ENCODE measurements at regions not wholly inside any gene's neighbourhood (a gene's known extent, or its start where the extent isn't known, plus 50 kb on each side); places are given as distances from the start of the nearest gene placed in this dataset.

- no peaks in the 10 kb centered on the region for H3K9me3 ChIP-seq (ENCODE audit: control insufficient read depth, insufficient read depth, low read depth, low read length)
- H3K4me1 ChIP-seq (ENCODE audit: control insufficient read depth, insufficient read depth, low read length), result no peaks in the 10 kb centered on the region
- no peak overlapping the region for H3K4me3 ChIP-seq (ENCODE audit: low read depth in 2 of 2, low read length in 2 of 2)
- CTCF ChIA-PET, result no interaction called here
- H3K36me3 ChIP-seq (ENCODE audit: control insufficient read depth, insufficient read depth, low read length), result no peaks in the 10 kb centered on the region
- ATAC-seq, result no peak
- DNase-seq (ENCODE audit: low read depth, low spot score), result no peak
- no peak overlapping the region for H3K27ac ChIP-seq (ENCODE audit: low read length)
- intact Hi-C loops (cut with micrococcal nuclease; ENCODE audit: unreplicated experiment) (no loop called here), in situ Hi-C loops (cut with HindIII; ENCODE audit: low pct_unique_long_range_greater_than_20kb, low sequenced_read_pairs) (no loop called here)
- TF ChIP-seq REST (IDR thresholded peaks at IDR 0.05; ENCODE audit: insufficient read depth in 1 of 2, low read depth in 2 of 2, low read length in 1 of 2), result no peak
- no peaks in the 10 kb centered on the region for H3K27me3 ChIP-seq (ENCODE audit: control insufficient read depth, insufficient read depth, low read length)
- POLR2A ChIA-PET, result no interaction called here
- no TSS peak for BruUV-seq (replicated peaks)
Observed at GRCh38 chr5:82403724-82404123, 125.6 kb upstream of the RPS23 start.

- Histone ChIP-seq H3K27ac (ENCODE audit: low read length) (no peak overlapping the region), H3K9me3 (ENCODE audit: control insufficient read depth, insufficient read depth, low read depth, low read length) (no peaks in the 10 kb centered on the region), H3K4me3 (ENCODE audit: low read depth in 2 of 2, low read length in 2 of 2) (no peak overlapping the region), H3K36me3 (ENCODE audit: control insufficient read depth, insufficient read depth, low read length) (no peaks in the 10 kb centered on the region), H3K4me1 (ENCODE audit: control insufficient read depth, insufficient read depth, low read length) (no peaks in the 10 kb centered on the region), H3K27me3 (ENCODE audit: control insufficient read depth, insufficient read depth, low read length) (no peaks in the 10 kb centered on the region)
- intact Hi-C loops (cut with micrococcal nuclease; ENCODE audit: unreplicated experiment), result no loop called here
- POLR2A ChIA-PET, result no interaction called here
- CTCF ChIA-PET, result no interaction called here
- DNase-seq (ENCODE audit: low read depth, low spot score) (no peak), ATAC-seq (no peak)
- TF ChIP-seq REST (IDR thresholded peaks at IDR 0.05; ENCODE audit: insufficient read depth in 1 of 2, low read depth in 2 of 2, low read length in 1 of 2) (no peak), TCF7L2 (IDR thresholded peaks at IDR 0.05; ENCODE audit: low read depth, low read length) (no peak), SIN3A (IDR thresholded peaks at IDR 0.05; ENCODE audit: borderline replicate concordance, insufficient read depth, low read depth, low read length) (no peak), CTCF (IDR thresholded peaks at IDR 0.05) (no peak), POLR2AphosphoS5 (IDR thresholded peaks at IDR 0.05; ENCODE audit: low read depth, low read length) (no peak)
- in situ Hi-C loops (cut with HindIII; ENCODE audit: low pct_unique_long_range_greater_than_20kb, low sequenced_read_pairs), result no loop called here
- BruUV-seq (replicated peaks), result no TSS peak
Observed at GRCh38 chr5:82403026-82403425, 124.9 kb upstream of the RPS23 start.
